ENCODE measurements at regions not wholly inside any gene's neighbourhood (a gene's known extent, or its start where the extent isn't known, plus 50 kb on each side); places are given as distances from the start of the nearest gene placed in this dataset.

DNA sequence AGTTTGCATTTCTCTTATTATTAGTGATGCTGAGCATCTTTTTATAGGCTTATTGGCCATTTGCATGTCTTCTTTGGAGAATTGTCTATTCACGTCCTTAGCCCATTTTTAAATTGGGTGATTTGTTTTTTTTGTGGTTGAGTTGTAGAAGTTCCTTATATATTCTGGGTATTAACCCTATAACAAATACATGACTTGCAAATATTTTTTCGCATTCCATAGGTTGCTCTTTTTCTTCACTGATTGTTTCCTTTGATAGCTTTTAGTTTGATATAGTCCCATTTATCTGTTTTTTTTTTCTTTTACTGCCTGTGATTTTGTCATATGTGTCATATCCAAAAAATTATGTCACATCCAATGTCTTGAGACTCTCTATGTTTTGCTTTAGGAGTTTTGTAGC, 243.6 kb downstream of the GPD2 start:
- Histone ChIP-seq H3K4me3 (no peak overlapping the region), H3K4me1 (ENCODE audit: low read depth) (no peaks in the 10 kb centered on the region), H3K27ac (no peak overlapping the region), H3K36me3 (no peaks in the 10 kb centered on the region), H3K9me3 (ENCODE audit: low read depth) (no peaks in the 10 kb centered on the region), H3K27me3 (no peaks in the 10 kb centered on the region)
- TF ChIP-seq, protein P1, sequence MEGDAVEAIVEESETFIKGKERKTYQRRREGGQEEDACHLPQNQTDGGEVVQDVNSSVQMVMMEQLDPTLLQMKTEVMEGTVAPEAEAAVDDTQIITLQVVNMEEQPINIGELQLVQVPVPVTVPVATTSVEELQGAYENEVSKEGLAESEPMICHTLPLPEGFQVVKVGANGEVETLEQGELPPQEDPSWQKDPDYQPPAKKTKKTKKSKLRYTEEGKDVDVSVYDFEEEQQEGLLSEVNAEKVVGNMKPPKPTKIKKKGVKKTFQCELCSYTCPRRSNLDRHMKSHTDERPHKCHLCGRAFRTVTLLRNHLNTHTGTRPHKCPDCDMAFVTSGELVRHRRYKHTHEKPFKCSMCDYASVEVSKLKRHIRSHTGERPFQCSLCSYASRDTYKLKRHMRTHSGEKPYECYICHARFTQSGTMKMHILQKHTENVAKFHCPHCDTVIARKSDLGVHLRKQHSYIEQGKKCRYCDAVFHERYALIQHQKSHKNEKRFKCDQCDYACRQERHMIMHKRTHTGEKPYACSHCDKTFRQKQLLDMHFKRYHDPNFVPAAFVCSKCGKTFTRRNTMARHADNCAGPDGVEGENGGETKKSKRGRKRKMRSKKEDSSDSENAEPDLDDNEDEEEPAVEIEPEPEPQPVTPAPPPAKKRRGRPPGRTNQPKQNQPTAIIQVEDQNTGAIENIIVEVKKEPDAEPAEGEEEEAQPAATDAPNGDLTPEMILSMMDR (IDR thresholded peaks at IDR 0.05; ENCODE audit: low read depth, low read length) = no peak
- no peak for DNase-seq (ENCODE audit: low read depth in 1 of 2, low spot score in 1 of 2)

DNA sequence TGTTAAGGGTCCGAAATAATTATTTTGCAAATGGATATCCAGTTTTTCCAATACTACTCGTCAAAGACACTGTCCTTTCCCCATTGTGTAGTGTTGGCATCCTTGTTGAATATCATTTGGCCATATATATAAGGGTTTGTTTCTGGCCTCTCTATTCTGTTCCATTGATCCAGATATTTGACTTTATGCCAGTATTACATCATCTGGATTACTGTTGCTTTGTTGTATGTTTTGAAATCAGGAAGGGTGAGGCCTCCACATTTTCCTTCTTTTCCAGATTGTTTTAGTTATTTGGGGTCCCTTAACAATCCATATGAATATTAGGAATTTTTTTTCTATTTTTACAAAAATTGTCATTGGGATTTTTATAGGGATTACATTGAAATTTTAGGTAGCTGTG, 244.1 kb downstream of the GPD2 start:
- H3K9me3 ChIP-seq (ENCODE audit: low read depth) = no peaks in the 10 kb centered on the region
- H3K4me1 ChIP-seq (ENCODE audit: low read depth) = no peaks in the 10 kb centered on the region
- H3K27ac ChIP-seq = no peak overlapping the region
- H3K36me3 ChIP-seq = no peaks in the 10 kb centered on the region
- no peak overlapping the region for H3K4me3 ChIP-seq
- H3K27me3 ChIP-seq = no peaks in the 10 kb centered on the region
- DNase-seq (ENCODE audit: low read depth in 1 of 2, low spot score in 1 of 2) = no peak
- TF ChIP-seq, protein P1 (IDR thresholded peaks at IDR 0.05; ENCODE audit: low read depth, low read length) = no peak

DNA sequence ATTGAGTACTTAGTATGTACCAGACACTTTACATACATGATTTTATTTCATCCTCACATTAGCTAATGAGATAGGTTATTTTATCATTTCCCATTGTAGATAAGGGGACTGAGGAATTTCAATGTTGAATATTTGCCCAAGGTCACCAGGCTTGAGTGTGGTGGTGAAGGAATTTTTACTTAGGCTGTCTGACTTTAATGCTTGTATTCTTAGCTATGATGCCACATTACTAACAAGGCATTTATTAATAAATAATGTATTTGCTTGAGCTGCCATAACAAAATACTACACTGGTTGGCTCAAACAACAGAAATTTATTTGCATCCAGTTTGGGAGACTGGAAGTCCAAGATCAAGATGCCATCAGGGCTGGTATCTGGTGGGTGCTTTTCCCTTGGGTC, 250.9 kb downstream of the GPD2 start:
- Histone ChIP-seq H3K4me3 (no peak overlapping the region), H3K27ac (no peak overlapping the region), H3K4me1 (ENCODE audit: low read depth) (no peaks in the 10 kb centered on the region), H3K36me3 (no peaks in the 10 kb centered on the region), H3K27me3 (no peaks in the 10 kb centered on the region), H3K9me3 (ENCODE audit: low read depth) (no peaks in the 10 kb centered on the region)
- DNase-seq (ENCODE audit: low read depth in 1 of 2, low spot score in 1 of 2) = no peak
- TF ChIP-seq, protein P1 (IDR thresholded peaks at IDR 0.05; ENCODE audit: low read depth, low read length) = no peak

DNA sequence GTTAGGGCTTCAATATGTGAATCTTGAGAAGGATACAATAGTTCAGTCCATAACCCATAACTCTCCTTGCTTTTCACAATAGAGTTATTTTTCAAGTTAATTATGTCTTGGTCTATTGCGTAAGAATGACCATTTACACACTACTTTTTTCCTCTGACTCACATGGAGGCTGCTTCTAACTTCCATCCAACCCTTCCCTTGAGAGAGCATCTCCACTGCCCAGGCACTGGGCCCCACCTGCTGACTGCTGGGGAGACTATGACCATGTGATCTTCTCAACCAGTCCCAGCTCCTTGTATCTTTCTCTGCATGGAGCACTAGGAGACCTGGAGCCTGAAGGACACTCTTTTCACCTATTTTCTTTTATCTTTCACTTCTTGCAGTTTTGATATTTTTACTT, 251.5 kb downstream of the GPD2 start:
- DNase-seq (ENCODE audit: low read depth in 1 of 2, low spot score in 1 of 2) = peak in 1 of 2 donors; percentile 22
- no peak overlapping the region for H3K4me3 ChIP-seq
- no peaks in the 10 kb centered on the region for H3K36me3 ChIP-seq
- H3K4me1 ChIP-seq (ENCODE audit: low read depth) = no peaks in the 10 kb centered on the region
- TF ChIP-seq, protein P1 (IDR thresholded peaks at IDR 0.05; ENCODE audit: low read depth, low read length) = no peak
- H3K27me3 ChIP-seq = no peaks in the 10 kb centered on the region
- H3K27ac ChIP-seq = no peak overlapping the region
- no peaks in the 10 kb centered on the region for H3K9me3 ChIP-seq (ENCODE audit: low read depth)

DNA sequence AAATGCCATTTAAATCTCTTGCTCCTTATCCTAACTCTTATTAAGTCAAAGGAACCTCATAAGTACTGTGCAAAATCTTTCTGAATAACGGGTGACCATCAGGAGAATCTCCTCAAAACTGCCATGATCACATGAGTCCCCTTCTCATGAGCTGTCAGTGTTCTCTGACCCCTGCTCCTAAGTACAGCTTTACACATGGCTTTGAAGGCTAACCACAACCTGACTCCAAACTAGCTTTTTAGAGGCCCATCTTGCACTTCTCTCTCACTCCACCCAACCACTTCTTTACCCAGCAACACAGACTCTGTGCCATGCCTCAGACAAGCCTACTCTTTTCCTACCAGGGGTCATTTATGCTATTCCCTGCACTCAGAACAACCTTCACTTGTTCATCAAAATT, 253.8 kb downstream of the GPD2 start:
- no peaks in the 10 kb centered on the region for H3K9me3 ChIP-seq (ENCODE audit: low read depth)
- no peak overlapping the region for H3K4me3 ChIP-seq
- H3K4me1 ChIP-seq (ENCODE audit: low read depth) = no peaks in the 10 kb centered on the region
- no peaks in the 10 kb centered on the region for H3K27me3 ChIP-seq
- H3K27ac ChIP-seq = no peak overlapping the region
- no peaks in the 10 kb centered on the region for H3K36me3 ChIP-seq
- DNase-seq (ENCODE audit: low read depth in 1 of 2, low spot score in 1 of 2) = no peak
- TF ChIP-seq, protein P1 (IDR thresholded peaks at IDR 0.05; ENCODE audit: low read depth, low read length) = no peak

DNA sequence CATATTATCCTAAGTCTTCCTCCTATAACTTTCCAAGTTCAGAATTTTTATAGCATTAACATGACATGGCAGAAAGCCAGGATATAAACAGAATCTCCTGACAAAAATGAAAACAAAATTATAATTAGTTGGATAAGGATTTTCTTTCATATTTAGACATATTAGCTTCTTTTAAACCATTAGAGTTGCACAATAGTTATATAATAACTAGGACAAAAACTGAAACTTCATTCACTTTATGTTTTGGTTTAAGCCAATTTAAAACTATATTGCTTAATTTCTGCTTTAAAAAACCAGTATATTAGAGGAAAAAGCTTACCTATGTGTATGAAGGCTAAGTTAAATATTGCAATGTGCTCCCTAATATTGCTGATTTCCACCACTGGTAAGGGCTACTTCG, 254.8 kb downstream of the GPD2 start:
- H3K4me3 ChIP-seq = no peak overlapping the region
- TF ChIP-seq, protein P1 (IDR thresholded peaks at IDR 0.05; ENCODE audit: low read depth, low read length) = no peak
- no peaks in the 10 kb centered on the region for H3K9me3 ChIP-seq (ENCODE audit: low read depth)
- no peaks in the 10 kb centered on the region for H3K4me1 ChIP-seq (ENCODE audit: low read depth)
- H3K27ac ChIP-seq = no peak overlapping the region
- H3K27me3 ChIP-seq = no peaks in the 10 kb centered on the region
- no peaks in the 10 kb centered on the region for H3K36me3 ChIP-seq
- no peak for DNase-seq (ENCODE audit: low read depth in 1 of 2, low spot score in 1 of 2)

Measured in cardiac muscle cell (in vitro differentiated cells and primary cell).